ENCODE measurements at regions not wholly inside any gene's neighbourhood (a gene's known extent, or its start where the extent isn't known, plus 50 kb on each side); places are given as distances from the start of the nearest gene placed in this dataset.

- H3K4me3 ChIP-seq (ENCODE audit: low read depth, low read length) = no peak overlapping the region
- DNase-seq (ENCODE audit: low read depth) = no peak
- peaks cover 4% of the 10 kb centered on the region for H3K27me3 ChIP-seq (ENCODE audit: control insufficient read depth, insufficient read depth, low read length)
- TF ChIP-seq CTCF (IDR thresholded peaks at IDR 0.05; ENCODE audit: insufficient read depth, low read length, poor library complexity, severe bottlenecking) = no peak
- no peaks in the 10 kb centered on the region for H3K36me3 ChIP-seq (ENCODE audit: control insufficient read depth, insufficient read depth, low read length)
Measured at GRCh38 chr1:204797401-204797800, 73.3 kb upstream of the NFASC start.

- no peak for TF ChIP-seq CTCF (IDR thresholded peaks at IDR 0.05; ENCODE audit: insufficient read depth, low read length, poor library complexity, severe bottlenecking)
- Histone ChIP-seq H3K4me3 (ENCODE audit: low read depth, low read length) (no peak overlapping the region), H3K27me3 (ENCODE audit: control insufficient read depth, insufficient read depth, low read length) (peaks cover 12% of the 10 kb centered on the region), H3K36me3 (ENCODE audit: control insufficient read depth, insufficient read depth, low read length) (no peaks in the 10 kb centered on the region)
- no peak for DNase-seq (ENCODE audit: low read depth)
Measured at GRCh38 chr1:204799630-204800029, 71.0 kb upstream of the NFASC start.

- Histone ChIP-seq H3K4me3 (ENCODE audit: low read depth, low read length) (no peak overlapping the region), H3K36me3 (ENCODE audit: control insufficient read depth, insufficient read depth, low read length) (no peaks in the 10 kb centered on the region), H3K27me3 (ENCODE audit: control insufficient read depth, insufficient read depth, low read length) (peaks cover 9% of the 10 kb centered on the region)
- no peak for TF ChIP-seq CTCF (IDR thresholded peaks at IDR 0.05; ENCODE audit: insufficient read depth, low read length, poor library complexity, severe bottlenecking)
- DNase-seq (ENCODE audit: low read depth) = no peak
Measured at GRCh38 chr1:204801211-204801610, 69.5 kb upstream of the NFASC start.

- Histone ChIP-seq H3K36me3 (ENCODE audit: control insufficient read depth, insufficient read depth, low read length) (no peaks in the 10 kb centered on the region), H3K27me3 (ENCODE audit: control insufficient read depth, insufficient read depth, low read length) (peaks cover 9% of the 10 kb centered on the region), H3K4me3 (ENCODE audit: low read depth, low read length) (no peak overlapping the region)
- TF ChIP-seq CTCF (IDR thresholded peaks at IDR 0.05; ENCODE audit: insufficient read depth, low read length, poor library complexity, severe bottlenecking) = no peak
- DNase-seq (ENCODE audit: low read depth) = no peak
Measured at GRCh38 chr1:204802401-204803175, 68.1 kb upstream of the NFASC start.

GRCh38 chr1:204803607-204804006, 67.1 kb upstream of the NFASC start:
- no peak for DNase-seq (ENCODE audit: low read depth)
- Histone ChIP-seq H3K36me3 (ENCODE audit: control insufficient read depth, insufficient read depth, low read length) (no peaks in the 10 kb centered on the region), H3K27me3 (ENCODE audit: control insufficient read depth, insufficient read depth, low read length) (peaks cover 9% of the 10 kb centered on the region), H3K4me3 (ENCODE audit: low read depth, low read length) (no peak overlapping the region)
- TF ChIP-seq CTCF (IDR thresholded peaks at IDR 0.05; ENCODE audit: insufficient read depth, low read length, poor library complexity, severe bottlenecking) = no peak

Measured in kidney epithelial cell (primary cell).